Left lung (tissue), 4 donors: ENCODE measurements at regions not wholly inside any gene's neighbourhood (a gene's known extent, or its start where the extent isn't known, plus 50 kb on each side); places are given as distances from the start of the nearest gene placed in this dataset.

Source experiments
- ATAC-seq: fragments of 200-7000 bp; cut with Tn5 transposase; one replicate; pipeline ENCODE4 v1.9.1; 2020; ENCODE audit warnings: moderate library complexity
- DNase-seq, 4 donors: peaks; one replicate each; pipeline ENCODE4 v3.0.0-alpha.2; 2013 to 2020
- H3K27ac ChIP-seq, 2 donors: fragments of 200-600 bp; sonication (generic) in 1 of 2; one replicate each; pipeline versions ENCODE4 v1.5.0 to v1.8.0; 2020 to 2021
- H3K27me3 ChIP-seq, 2 donors: fragments of 200-600 bp; sonication (generic) in 1 of 2; one replicate each; pipeline versions ENCODE4 v1.5.0 to v1.8.0; 2020 to 2021
- H3K36me3 ChIP-seq, 2 donors: fragments of 200-600 bp; sonication (generic) in 1 of 2; one replicate each; pipeline versions ENCODE4 v1.5.0 to v1.8.0; 2020 to 2021
- H3K4me1 ChIP-seq, 2 donors: fragments of 200-600 bp; one replicate each; pipeline ENCODE4 v1.8.0; 2021
- H3K4me3 ChIP-seq, 2 donors: fragments of 200-600 bp; sonication (generic) in 1 of 2; one replicate each; pipeline versions ENCODE4 v1.5.0 to v1.8.0; 2020 to 2021; ENCODE audit warnings: mild to moderate bottlenecking in 1 of 2
- H3K9me3 ChIP-seq, 2 donors: fragments of 200-600 bp; sonication (generic) in 1 of 2; one replicate each; pipeline versions ENCODE4 v1.5.0 to v1.8.0; 2020 to 2021
- intact Hi-C, 2 donors: fragments of 100-400 bp; cut with DNase I; formaldehyde crosslinking; loops; one replicate each; pipeline versions ENCODE4 v1.11.2 to v1.14.2; 2022
- TF ChIP-seq, protein P1 (sequence below), 2 donors: fragments of 200-600 bp; sonication (generic) in 1 of 2; IDR thresholded peaks; one replicate each; pipeline versions ENCODE4 v1.5.0 to v1.8.0; 2021; ENCODE audit warnings: antibody characterized with exemption in 2 of 2
- donor health status: DM: no; HTN: yes; CAD: no.
- donor health status: DM: no; HTN: no; CAD: no.

DNA sequence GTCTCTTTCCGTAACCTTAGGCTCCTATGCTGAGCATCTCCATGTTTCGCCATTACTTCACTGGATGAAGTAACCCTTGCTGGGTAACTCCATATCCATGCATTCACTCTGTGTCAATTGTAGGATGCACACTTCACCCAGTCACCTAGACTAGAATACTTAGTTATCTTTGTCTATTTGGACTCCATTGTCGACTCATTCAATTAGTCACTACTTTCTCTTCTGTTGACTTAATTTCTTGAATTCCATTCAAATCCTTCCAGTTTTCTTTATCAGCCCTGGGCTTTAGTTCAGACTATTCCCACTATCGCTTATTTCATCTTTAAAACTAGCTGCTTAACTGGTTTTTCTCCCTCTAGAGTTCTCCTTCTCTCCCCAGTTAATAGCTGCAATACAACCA lies 111.3 kb upstream of the TNS3 start:
- ATAC-seq (no peak), DNase-seq (no peak)
- Histone ChIP-seq H3K4me3 (no peak overlapping the region), H3K27me3 (no peaks in the 10 kb centered on the region), H3K36me3 (no peaks in the 10 kb centered on the region), H3K4me1 (no peaks in the 10 kb centered on the region), H3K9me3 (no peaks in the 10 kb centered on the region), H3K27ac (no peak overlapping the region)
- TF ChIP-seq, protein P1, sequence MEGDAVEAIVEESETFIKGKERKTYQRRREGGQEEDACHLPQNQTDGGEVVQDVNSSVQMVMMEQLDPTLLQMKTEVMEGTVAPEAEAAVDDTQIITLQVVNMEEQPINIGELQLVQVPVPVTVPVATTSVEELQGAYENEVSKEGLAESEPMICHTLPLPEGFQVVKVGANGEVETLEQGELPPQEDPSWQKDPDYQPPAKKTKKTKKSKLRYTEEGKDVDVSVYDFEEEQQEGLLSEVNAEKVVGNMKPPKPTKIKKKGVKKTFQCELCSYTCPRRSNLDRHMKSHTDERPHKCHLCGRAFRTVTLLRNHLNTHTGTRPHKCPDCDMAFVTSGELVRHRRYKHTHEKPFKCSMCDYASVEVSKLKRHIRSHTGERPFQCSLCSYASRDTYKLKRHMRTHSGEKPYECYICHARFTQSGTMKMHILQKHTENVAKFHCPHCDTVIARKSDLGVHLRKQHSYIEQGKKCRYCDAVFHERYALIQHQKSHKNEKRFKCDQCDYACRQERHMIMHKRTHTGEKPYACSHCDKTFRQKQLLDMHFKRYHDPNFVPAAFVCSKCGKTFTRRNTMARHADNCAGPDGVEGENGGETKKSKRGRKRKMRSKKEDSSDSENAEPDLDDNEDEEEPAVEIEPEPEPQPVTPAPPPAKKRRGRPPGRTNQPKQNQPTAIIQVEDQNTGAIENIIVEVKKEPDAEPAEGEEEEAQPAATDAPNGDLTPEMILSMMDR (IDR thresholded peaks at IDR 0.05): no peak
- intact Hi-C loops: no loop called here

GRCh38 chr7:47691988-47692387 lies 110.1 kb upstream of the TNS3 start:
- intact Hi-C loops: no loop called here

GRCh38 chr7:47690902-47691558 lies 109.1 kb upstream of the TNS3 start:
- ATAC-seq: no peak
- intact Hi-C loops: no loop called here

More at GRCh38 chr7:47691988-47692387, 110.1 kb upstream of the TNS3 start:
- ATAC-seq (no peak), DNase-seq (no peak)
- no peak overlapping the region for H3K4me3 ChIP-seq
- no peaks in the 10 kb centered on the region for H3K9me3 ChIP-seq
- H3K27ac ChIP-seq: no peak overlapping the region
- TF ChIP-seq, protein P1 (IDR thresholded peaks at IDR 0.05): no peak
- no peaks in the 10 kb centered on the region for H3K27me3 ChIP-seq
- H3K4me1 ChIP-seq: no peaks in the 10 kb centered on the region
- no peaks in the 10 kb centered on the region for H3K36me3 ChIP-seq

GRCh38 chr7:47689558-47689957 lies 107.6 kb upstream of the TNS3 start:
- H3K27me3 ChIP-seq: no peaks in the 10 kb centered on the region
- no peaks in the 10 kb centered on the region for H3K4me1 ChIP-seq
- no peaks in the 10 kb centered on the region for H3K9me3 ChIP-seq
- ATAC-seq: no peak
- no peak overlapping the region for H3K4me3 ChIP-seq
- no peak overlapping the region for H3K27ac ChIP-seq
- TF ChIP-seq, protein P1 (IDR thresholded peaks at IDR 0.05): no peak
- no peaks in the 10 kb centered on the region for H3K36me3 ChIP-seq
- intact Hi-C loops: no loop called here
- DNase-seq: no peak

More at GRCh38 chr7:47690902-47691558, 109.1 kb upstream of the TNS3 start:
- no peaks in the 10 kb centered on the region for H3K27me3 ChIP-seq
- H3K36me3 ChIP-seq: no peaks in the 10 kb centered on the region
- no peak for DNase-seq
- H3K9me3 ChIP-seq: no peaks in the 10 kb centered on the region
- H3K4me3 ChIP-seq: no peak overlapping the region
- TF ChIP-seq, protein P1 (IDR thresholded peaks at IDR 0.05): no peak
- no peaks in the 10 kb centered on the region for H3K4me1 ChIP-seq
- no peak overlapping the region for H3K27ac ChIP-seq

GRCh38 chr7:47688311-47689100 lies 106.6 kb upstream of the TNS3 start:
- Histone ChIP-seq H3K4me1 (no peaks in the 10 kb centered on the region), H3K27ac (no peak overlapping the region), H3K27me3 (no peaks in the 10 kb centered on the region), H3K4me3 (no peak overlapping the region), H3K9me3 (no peaks in the 10 kb centered on the region), H3K36me3 (no peaks in the 10 kb centered on the region)
- no peak for ATAC-seq
- intact Hi-C loops: no loop called here
- no peak for DNase-seq
- TF ChIP-seq, protein P1 (IDR thresholded peaks at IDR 0.05): no peak
